ENCODE measurements at regions not wholly inside any gene's neighbourhood (a gene's known extent, or its start where the extent isn't known, plus 50 kb on each side); places are given as distances from the start of the nearest gene placed in this dataset.

GRCh38 chr16:65667011-65667578, 545.2 kb upstream of the CDH11 start:
- H3K4me3 ChIP-seq (ENCODE audit: low read depth, low read length) = no peak overlapping the region
- DNase-seq (ENCODE audit: low read depth) = no peak

- no peak for DNase-seq (ENCODE audit: low read depth)
Measured at GRCh38 chr16:65666132-65666941, 544.5 kb upstream of the CDH11 start.

GRCh38 chr16:65665586-65665985, 543.7 kb upstream of the CDH11 start:
- no peak for DNase-seq (ENCODE audit: low read depth)
- H3K4me3 ChIP-seq (ENCODE audit: low read depth, low read length) = no peak overlapping the region

More at GRCh38 chr16:65666132-65666941, 544.5 kb upstream of the CDH11 start:
- no peak overlapping the region for H3K4me3 ChIP-seq (ENCODE audit: low read depth, low read length)

- DNase-seq (ENCODE audit: low read depth) = no peak
Measured at GRCh38 chr16:65663774-65664173, 541.9 kb upstream of the CDH11 start.

GRCh38 chr16:65662256-65662655, 540.4 kb upstream of the CDH11 start:
- no peak for DNase-seq (ENCODE audit: low read depth)
- no peak overlapping the region for H3K4me3 ChIP-seq (ENCODE audit: low read depth, low read length)

More at GRCh38 chr16:65663774-65664173, 541.9 kb upstream of the CDH11 start:
- no peak overlapping the region for H3K4me3 ChIP-seq (ENCODE audit: low read depth, low read length)

GRCh38 chr16:65661558-65661957, 539.7 kb upstream of the CDH11 start:
- no peak overlapping the region for H3K4me3 ChIP-seq (ENCODE audit: low read depth, low read length)

GRCh38 chr16:65660390-65660789, 538.5 kb upstream of the CDH11 start:
- DNase-seq (ENCODE audit: low read depth) = no peak
- H3K4me3 ChIP-seq (ENCODE audit: low read depth, low read length) = no peak overlapping the region

More at GRCh38 chr16:65661558-65661957, 539.7 kb upstream of the CDH11 start:
- DNase-seq (ENCODE audit: low read depth) = no peak

GRCh38 chr16:65659758-65660157, 537.9 kb upstream of the CDH11 start:
- H3K4me3 ChIP-seq (ENCODE audit: low read depth, low read length) = no peak overlapping the region
- no peak for DNase-seq (ENCODE audit: low read depth)

GRCh38 chr16:65658787-65659220, 536.9 kb upstream of the CDH11 start:
- no peak overlapping the region for H3K4me3 ChIP-seq (ENCODE audit: low read depth, low read length)
- DNase-seq (ENCODE audit: low read depth) = peak; percentile 36

GRCh38 chr16:65658349-65658748, 536.5 kb upstream of the CDH11 start:
- peak; percentile 37 for DNase-seq (ENCODE audit: low read depth)

GRCh38 chr16:65657556-65657955, 535.7 kb upstream of the CDH11 start:
- DNase-seq (ENCODE audit: low read depth) = no peak

More at GRCh38 chr16:65658349-65658748, 536.5 kb upstream of the CDH11 start:
- H3K4me3 ChIP-seq (ENCODE audit: low read depth, low read length) = no peak overlapping the region

GRCh38 chr16:65657071-65657494, 535.2 kb upstream of the CDH11 start:
- H3K4me3 ChIP-seq (ENCODE audit: low read depth, low read length) = no peak overlapping the region
- DNase-seq (ENCODE audit: low read depth) = no peak

More at GRCh38 chr16:65657556-65657955, 535.7 kb upstream of the CDH11 start:
- H3K4me3 ChIP-seq (ENCODE audit: low read depth, low read length) = no peak overlapping the region

- no peak for DNase-seq (ENCODE audit: low read depth)
- H3K4me3 ChIP-seq (ENCODE audit: low read depth, low read length) = no peak overlapping the region
Measured at GRCh38 chr16:65655802-65656201, 533.9 kb upstream of the CDH11 start.

GRCh38 chr16:65648101-65648500, 526.2 kb upstream of the CDH11 start:
- H3K4me3 ChIP-seq (ENCODE audit: low read depth, low read length) = no peak overlapping the region
- no peak for DNase-seq (ENCODE audit: low read depth)

GRCh38 chr16:65644821-65645220, 523.0 kb upstream of the CDH11 start:
- H3K4me3 ChIP-seq (ENCODE audit: low read depth, low read length) = no peak overlapping the region
- DNase-seq (ENCODE audit: low read depth) = no peak

- no peak overlapping the region for H3K4me3 ChIP-seq (ENCODE audit: low read depth, low read length)
- DNase-seq (ENCODE audit: low read depth) = no peak
Measured at GRCh38 chr16:65641762-65642289, 520.0 kb upstream of the CDH11 start.

- H3K4me3 ChIP-seq (ENCODE audit: low read depth, low read length) = no peak overlapping the region
- no peak for DNase-seq (ENCODE audit: low read depth)
Measured at GRCh38 chr16:65641049-65641761, 519.3 kb upstream of the CDH11 start.

- no peak for DNase-seq (ENCODE audit: low read depth)
Measured at GRCh38 chr16:65634833-65635232, 513.0 kb upstream of the CDH11 start.

GRCh38 chr16:65634291-65634690, 512.4 kb upstream of the CDH11 start:
- no peak overlapping the region for H3K4me3 ChIP-seq (ENCODE audit: low read depth, low read length)
- no peak for DNase-seq (ENCODE audit: low read depth)

More at GRCh38 chr16:65634833-65635232, 513.0 kb upstream of the CDH11 start:
- H3K4me3 ChIP-seq (ENCODE audit: low read depth, low read length) = no peak overlapping the region

- no peak for DNase-seq (ENCODE audit: low read depth)
- no peak overlapping the region for H3K4me3 ChIP-seq (ENCODE audit: low read depth, low read length)
Measured at GRCh38 chr16:65624666-65625065, 502.8 kb upstream of the CDH11 start.
